WTC11 (cell line): ENCODE measurements at regions not wholly inside any gene's neighbourhood (a gene's known extent, or its start where the extent isn't known, plus 50 kb on each side); places are given as distances from the start of the nearest gene placed in this dataset.

ENCODE experiments used
- CREM ChIP-seq: sonication (generic); formaldehyde crosslinking; IDR thresholded peaks from 2 replicates; pipeline ENCODE4 v1.8.1; 2022; ENCODE audit warnings: mild to moderate bottlenecking, missing genetic modification reagents, moderate library complexity
- ELF4 ChIP-seq: sonication (generic); formaldehyde crosslinking; IDR thresholded peaks from 2 replicates; pipeline ENCODE4 v1.8.1; 2022; ENCODE audit warnings: low read depth, mild to moderate bottlenecking, moderate library complexity, missing genetic modification reagents
- ESRRA ChIP-seq: sonication (generic); formaldehyde crosslinking; IDR thresholded peaks from 2 replicates; pipeline ENCODE4 v1.8.1; 2022; ENCODE audit warnings: mild to moderate bottlenecking, missing genetic modification reagents, borderline replicate concordance
- ETV6 ChIP-seq: sonication (generic); formaldehyde crosslinking; IDR thresholded peaks from 2 replicates; pipeline ENCODE4 v1.8.1; 2022; ENCODE audit warnings: mild to moderate bottlenecking, missing genetic modification reagents
- NFYB ChIP-seq: sonication (generic); formaldehyde crosslinking; conservative IDR thresholded peaks from 2 replicates; pipeline ENCODE4 v1.8.0; 2022; ENCODE audit warnings: low read depth, missing genetic modification reagents
- PRRX2 ChIP-seq: fragments of 250-450 bp; sonication (Bioruptor Pico); IDR thresholded peaks from 2 replicates; pipeline ENCODE4 v1.8.0; 2021; ENCODE audit warnings: mild to moderate bottlenecking
- SP1 ChIP-seq: sonication (generic); formaldehyde crosslinking; conservative IDR thresholded peaks from 2 replicates; pipeline ENCODE4 v1.8.1; 2022; ENCODE audit warnings: missing genetic modification reagents
- TP53 ChIP-seq: sonication (generic); formaldehyde crosslinking; IDR thresholded peaks from 2 replicates; pipeline ENCODE4 v1.8.1; 2023; ENCODE audit warnings: mild to moderate bottlenecking, missing genetic modification reagents
- ZBTB21 ChIP-seq: sonication (generic); formaldehyde crosslinking; IDR thresholded peaks from 2 replicates; pipeline ENCODE4 v1.8.1; 2023; ENCODE audit warnings: mild to moderate bottlenecking, missing genetic modification reagents, borderline replicate concordance
- TF ChIP-seq, protein P1 (sequence below): fragments of 200-600 bp; IDR thresholded peaks from 2 replicates; pipeline ENCODE4 v1.8.0; 2022; ENCODE audit warnings: antibody characterized with exemption
- TF ChIP-seq, protein P2 (sequence below): sonication (generic); formaldehyde crosslinking; IDR thresholded peaks from 2 replicates; pipeline ENCODE4 v1.8.0; 2022; ENCODE audit warnings: missing genetic modification reagents
- TF ChIP-seq, protein P3 (sequence below): sonication (generic); formaldehyde crosslinking; IDR thresholded peaks from 2 replicates; pipeline ENCODE4 v1.8.1; 2023; ENCODE audit warnings: mild to moderate bottlenecking, missing genetic modification reagents, borderline replicate concordance
- TF ChIP-seq, protein P4 (sequence below): sonication (generic); formaldehyde crosslinking; IDR thresholded peaks from 2 replicates; pipeline ENCODE4 v1.8.1; 2023; ENCODE audit warnings: mild to moderate bottlenecking, missing genetic modification reagents

DNA sequence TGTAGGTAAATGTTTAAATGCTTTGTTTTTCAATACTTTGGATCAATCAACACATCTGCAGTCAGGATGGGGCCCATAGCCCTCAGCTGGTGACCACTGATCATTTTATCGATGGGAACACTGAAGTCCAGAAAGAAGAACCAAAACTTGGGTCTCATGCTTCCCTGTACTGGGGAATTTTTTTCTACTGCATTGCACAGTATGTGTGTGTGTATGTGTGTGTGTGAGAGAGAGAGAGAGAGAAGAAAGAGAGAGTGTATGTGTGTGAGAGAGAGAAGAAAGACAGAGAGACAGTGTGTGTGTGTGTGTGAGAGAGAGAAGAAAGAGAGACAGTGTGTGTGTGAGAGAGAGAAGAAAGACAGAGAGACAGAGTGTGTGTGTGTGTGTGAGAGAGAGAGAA lies 202.9 kb upstream of the MSX2 start:
- TF ChIP-seq, protein P1, sequence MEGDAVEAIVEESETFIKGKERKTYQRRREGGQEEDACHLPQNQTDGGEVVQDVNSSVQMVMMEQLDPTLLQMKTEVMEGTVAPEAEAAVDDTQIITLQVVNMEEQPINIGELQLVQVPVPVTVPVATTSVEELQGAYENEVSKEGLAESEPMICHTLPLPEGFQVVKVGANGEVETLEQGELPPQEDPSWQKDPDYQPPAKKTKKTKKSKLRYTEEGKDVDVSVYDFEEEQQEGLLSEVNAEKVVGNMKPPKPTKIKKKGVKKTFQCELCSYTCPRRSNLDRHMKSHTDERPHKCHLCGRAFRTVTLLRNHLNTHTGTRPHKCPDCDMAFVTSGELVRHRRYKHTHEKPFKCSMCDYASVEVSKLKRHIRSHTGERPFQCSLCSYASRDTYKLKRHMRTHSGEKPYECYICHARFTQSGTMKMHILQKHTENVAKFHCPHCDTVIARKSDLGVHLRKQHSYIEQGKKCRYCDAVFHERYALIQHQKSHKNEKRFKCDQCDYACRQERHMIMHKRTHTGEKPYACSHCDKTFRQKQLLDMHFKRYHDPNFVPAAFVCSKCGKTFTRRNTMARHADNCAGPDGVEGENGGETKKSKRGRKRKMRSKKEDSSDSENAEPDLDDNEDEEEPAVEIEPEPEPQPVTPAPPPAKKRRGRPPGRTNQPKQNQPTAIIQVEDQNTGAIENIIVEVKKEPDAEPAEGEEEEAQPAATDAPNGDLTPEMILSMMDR, result no peak
- no peak for TF ChIP-seq ESRRA (CRISPR knock-in tag)
- TF ChIP-seq, protein P2, sequence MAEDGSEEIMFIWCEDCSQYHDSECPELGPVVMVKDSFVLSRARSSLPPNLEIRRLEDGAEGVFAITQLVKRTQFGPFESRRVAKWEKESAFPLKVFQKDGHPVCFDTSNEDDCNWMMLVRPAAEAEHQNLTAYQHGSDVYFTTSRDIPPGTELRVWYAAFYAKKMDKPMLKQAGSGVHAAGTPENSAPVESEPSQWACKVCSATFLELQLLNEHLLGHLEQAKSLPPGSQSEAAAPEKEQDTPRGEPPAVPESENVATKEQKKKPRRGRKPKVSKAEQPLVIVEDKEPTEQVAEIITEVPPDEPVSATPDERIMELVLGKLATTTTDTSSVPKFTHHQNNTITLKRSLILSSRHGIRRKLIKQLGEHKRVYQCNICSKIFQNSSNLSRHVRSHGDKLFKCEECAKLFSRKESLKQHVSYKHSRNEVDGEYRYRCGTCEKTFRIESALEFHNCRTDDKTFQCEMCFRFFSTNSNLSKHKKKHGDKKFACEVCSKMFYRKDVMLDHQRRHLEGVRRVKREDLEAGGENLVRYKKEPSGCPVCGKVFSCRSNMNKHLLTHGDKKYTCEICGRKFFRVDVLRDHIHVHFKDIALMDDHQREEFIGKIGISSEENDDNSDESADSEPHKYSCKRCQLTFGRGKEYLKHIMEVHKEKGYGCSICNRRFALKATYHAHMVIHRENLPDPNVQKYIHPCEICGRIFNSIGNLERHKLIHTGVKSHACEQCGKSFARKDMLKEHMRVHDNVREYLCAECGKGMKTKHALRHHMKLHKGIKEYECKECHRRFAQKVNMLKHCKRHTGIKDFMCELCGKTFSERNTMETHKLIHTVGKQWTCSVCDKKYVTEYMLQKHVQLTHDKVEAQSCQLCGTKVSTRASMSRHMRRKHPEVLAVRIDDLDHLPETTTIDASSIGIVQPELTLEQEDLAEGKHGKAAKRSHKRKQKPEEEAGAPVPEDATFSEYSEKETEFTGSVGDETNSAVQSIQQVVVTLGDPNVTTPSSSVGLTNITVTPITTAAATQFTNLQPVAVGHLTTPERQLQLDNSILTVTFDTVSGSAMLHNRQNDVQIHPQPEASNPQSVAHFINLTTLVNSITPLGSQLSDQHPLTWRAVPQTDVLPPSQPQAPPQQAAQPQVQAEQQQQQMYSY, result no peak
- TF ChIP-seq, protein P3, sequence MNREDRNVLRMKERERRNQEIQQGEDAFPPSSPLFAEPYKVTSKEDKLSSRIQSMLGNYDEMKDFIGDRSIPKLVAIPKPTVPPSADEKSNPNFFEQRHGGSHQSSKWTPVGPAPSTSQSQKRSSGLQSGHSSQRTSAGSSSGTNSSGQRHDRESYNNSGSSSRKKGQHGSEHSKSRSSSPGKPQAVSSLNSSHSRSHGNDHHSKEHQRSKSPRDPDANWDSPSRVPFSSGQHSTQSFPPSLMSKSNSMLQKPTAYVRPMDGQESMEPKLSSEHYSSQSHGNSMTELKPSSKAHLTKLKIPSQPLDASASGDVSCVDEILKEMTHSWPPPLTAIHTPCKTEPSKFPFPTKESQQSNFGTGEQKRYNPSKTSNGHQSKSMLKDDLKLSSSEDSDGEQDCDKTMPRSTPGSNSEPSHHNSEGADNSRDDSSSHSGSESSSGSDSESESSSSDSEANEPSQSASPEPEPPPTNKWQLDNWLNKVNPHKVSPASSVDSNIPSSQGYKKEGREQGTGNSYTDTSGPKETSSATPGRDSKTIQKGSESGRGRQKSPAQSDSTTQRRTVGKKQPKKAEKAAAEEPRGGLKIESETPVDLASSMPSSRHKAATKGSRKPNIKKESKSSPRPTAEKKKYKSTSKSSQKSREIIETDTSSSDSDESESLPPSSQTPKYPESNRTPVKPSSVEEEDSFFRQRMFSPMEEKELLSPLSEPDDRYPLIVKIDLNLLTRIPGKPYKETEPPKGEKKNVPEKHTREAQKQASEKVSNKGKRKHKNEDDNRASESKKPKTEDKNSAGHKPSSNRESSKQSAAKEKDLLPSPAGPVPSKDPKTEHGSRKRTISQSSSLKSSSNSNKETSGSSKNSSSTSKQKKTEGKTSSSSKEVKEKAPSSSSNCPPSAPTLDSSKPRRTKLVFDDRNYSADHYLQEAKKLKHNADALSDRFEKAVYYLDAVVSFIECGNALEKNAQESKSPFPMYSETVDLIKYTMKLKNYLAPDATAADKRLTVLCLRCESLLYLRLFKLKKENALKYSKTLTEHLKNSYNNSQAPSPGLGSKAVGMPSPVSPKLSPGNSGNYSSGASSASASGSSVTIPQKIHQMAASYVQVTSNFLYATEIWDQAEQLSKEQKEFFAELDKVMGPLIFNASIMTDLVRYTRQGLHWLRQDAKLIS (CRISPR knock-in tag), result no peak
- TF ChIP-seq, protein P4, sequence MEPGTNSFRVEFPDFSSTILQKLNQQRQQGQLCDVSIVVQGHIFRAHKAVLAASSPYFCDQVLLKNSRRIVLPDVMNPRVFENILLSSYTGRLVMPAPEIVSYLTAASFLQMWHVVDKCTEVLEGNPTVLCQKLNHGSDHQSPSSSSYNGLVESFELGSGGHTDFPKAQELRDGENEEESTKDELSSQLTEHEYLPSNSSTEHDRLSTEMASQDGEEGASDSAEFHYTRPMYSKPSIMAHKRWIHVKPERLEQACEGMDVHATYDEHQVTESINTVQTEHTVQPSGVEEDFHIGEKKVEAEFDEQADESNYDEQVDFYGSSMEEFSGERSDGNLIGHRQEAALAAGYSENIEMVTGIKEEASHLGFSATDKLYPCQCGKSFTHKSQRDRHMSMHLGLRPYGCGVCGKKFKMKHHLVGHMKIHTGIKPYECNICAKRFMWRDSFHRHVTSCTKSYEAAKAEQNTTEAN (CRISPR knock-in tag), result no peak
- no peak for TF ChIP-seq ZBTB21
- TF ChIP-seq SP1, result no peak
- TF ChIP-seq ETV6 (CRISPR knock-in tag), result no peak
- no peak for TF ChIP-seq TP53 (CRISPR knock-in tag)
- no peak for TF ChIP-seq NFYB (CRISPR knock-in tag)
- TF ChIP-seq ELF4 (CRISPR knock-in tag), result no peak
- TF ChIP-seq CREM (CRISPR knock-in tag), result no peak
- TF ChIP-seq PRRX2 (CRISPR knock-in tag), result no peak
